Keratinocyte (primary cell): ENCODE measurements at regions not wholly inside any gene's neighbourhood (a gene's known extent, or its start where the extent isn't known, plus 50 kb on each side); places are given as distances from the start of the nearest gene placed in this dataset.

ENCODE experiments used
- EZH2 ChIP-seq: IDR thresholded peaks from one replicate; pipeline ENCODE4 v1.6.1; 2012; ENCODE audit warnings: inconsistent platforms, mild to moderate bottlenecking, low read length, moderate library complexity
- TF ChIP-seq, protein P1 (sequence below), 3 experiments: IDR thresholded peaks in 1 of 3; conservative IDR thresholded peaks in 1 of 3; optimal IDR thresholded peaks in 1 of 3; 2 replicates in 2 of 3; 3 replicates in 1 of 3; pipeline versions ENCODE3 to v1.5.1; 2011; ENCODE audit warnings: low read length in 3 of 3, mild to moderate bottlenecking in 3 of 3, moderate library complexity in 2 of 3, control low read depth in 1 of 3, inconsistent platforms in 1 of 3; ENCODE audit not compliant: insufficient read depth in 2 of 3; ENCODE audit errors: extremely low read depth in 1 of 3

DNA sequence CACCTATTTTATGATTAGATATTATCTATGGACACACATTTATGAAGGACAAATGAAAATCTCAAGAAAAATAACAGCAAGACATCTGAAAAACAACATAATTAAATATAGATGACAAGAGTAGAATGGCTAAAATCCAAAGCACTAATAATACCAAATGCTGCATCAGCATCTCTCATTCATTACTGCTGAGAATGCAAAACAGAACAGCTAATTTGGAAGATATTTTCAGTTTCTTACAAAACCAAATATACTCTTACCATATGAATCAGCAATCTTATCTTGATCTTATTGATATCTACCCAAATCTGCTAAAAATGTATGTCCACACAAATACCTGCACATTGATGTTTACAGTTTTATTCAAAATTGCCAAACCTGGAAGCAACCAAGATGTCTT is 829.1 kb upstream of the MIR17HG start:
- TF ChIP-seq, protein P1, sequence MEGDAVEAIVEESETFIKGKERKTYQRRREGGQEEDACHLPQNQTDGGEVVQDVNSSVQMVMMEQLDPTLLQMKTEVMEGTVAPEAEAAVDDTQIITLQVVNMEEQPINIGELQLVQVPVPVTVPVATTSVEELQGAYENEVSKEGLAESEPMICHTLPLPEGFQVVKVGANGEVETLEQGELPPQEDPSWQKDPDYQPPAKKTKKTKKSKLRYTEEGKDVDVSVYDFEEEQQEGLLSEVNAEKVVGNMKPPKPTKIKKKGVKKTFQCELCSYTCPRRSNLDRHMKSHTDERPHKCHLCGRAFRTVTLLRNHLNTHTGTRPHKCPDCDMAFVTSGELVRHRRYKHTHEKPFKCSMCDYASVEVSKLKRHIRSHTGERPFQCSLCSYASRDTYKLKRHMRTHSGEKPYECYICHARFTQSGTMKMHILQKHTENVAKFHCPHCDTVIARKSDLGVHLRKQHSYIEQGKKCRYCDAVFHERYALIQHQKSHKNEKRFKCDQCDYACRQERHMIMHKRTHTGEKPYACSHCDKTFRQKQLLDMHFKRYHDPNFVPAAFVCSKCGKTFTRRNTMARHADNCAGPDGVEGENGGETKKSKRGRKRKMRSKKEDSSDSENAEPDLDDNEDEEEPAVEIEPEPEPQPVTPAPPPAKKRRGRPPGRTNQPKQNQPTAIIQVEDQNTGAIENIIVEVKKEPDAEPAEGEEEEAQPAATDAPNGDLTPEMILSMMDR (optimal IDR thresholded peaks at IDR 0.05 in 1 of 3, IDR thresholded peaks at IDR 0.05 in 1 of 3, conservative IDR thresholded peaks at IDR 0.05 in 1 of 3; ENCODE audit: extremely low read depth in 1 of 3, insufficient read depth in 2 of 3, low read length in 3 of 3): no peak
- TF ChIP-seq EZH2: no peak
